Osteoblast (primary cell): ENCODE measurements at regions not wholly inside any gene's neighbourhood (a gene's known extent, or its start where the extent isn't known, plus 50 kb on each side); places are given as distances from the start of the nearest gene placed in this dataset.

ENCODE experiments used
- DNase-seq: peaks from one replicate; pipeline ENCODE4 v3.0.0; 2011; ENCODE audit warnings: low spot score, mixed read lengths; ENCODE audit not compliant: insufficient read length; ENCODE audit errors: missing footprints
- H2AFZ ChIP-seq: 2 replicates; pipeline ENCODE4 v1.6.0; 2011; ENCODE audit warnings: mild to moderate bottlenecking, low read length
- H3K27ac ChIP-seq: 2 replicates; pipeline ENCODE4 v1.5.1; 2011; ENCODE audit warnings: mild to moderate bottlenecking, low read depth, low read length, moderate library complexity
- H3K27me3 ChIP-seq: 2 replicates; pipeline ENCODE4 v1.6.0; 2012; ENCODE audit warnings: mild to moderate bottlenecking, control low read depth, inconsistent platforms, low read length, moderate library complexity; ENCODE audit not compliant: insufficient read depth
- H3K36me3 ChIP-seq: 2 replicates; pipeline ENCODE4 v1.5.1; 2011; ENCODE audit warnings: mild to moderate bottlenecking, low read length, control low read depth, moderate library complexity; ENCODE audit not compliant: insufficient read depth
- H3K4me1 ChIP-seq: 2 replicates; pipeline ENCODE4 v1.5.1; 2011; ENCODE audit warnings: mild to moderate bottlenecking, low read length, control low read depth, moderate library complexity; ENCODE audit not compliant: insufficient read depth
- H3K4me2 ChIP-seq: 2 replicates; pipeline ENCODE4 v1.6.0; 2011; ENCODE audit warnings: mild to moderate bottlenecking, low read length; ENCODE audit not compliant: insufficient read depth
- H3K4me3 ChIP-seq: fragments of 200-600 bp; sonication (generic); 3 replicates; pipeline ENCODE4 v1.5.1; 2012; ENCODE audit warnings: mild to moderate bottlenecking, low read length, inconsistent platforms; ENCODE audit not compliant: insufficient read depth
- H3K79me2 ChIP-seq: 2 replicates; pipeline ENCODE4 v1.6.0; 2012; ENCODE audit warnings: mild to moderate bottlenecking, low read length, control low read depth, inconsistent platforms; ENCODE audit not compliant: insufficient read depth
- H3K9me3 ChIP-seq: 2 replicates; pipeline ENCODE4 v1.5.1; 2011; ENCODE audit warnings: low read depth, low read length, control low read depth
- H4K20me1 ChIP-seq: 2 replicates; pipeline ENCODE4 v1.6.0; 2012; ENCODE audit warnings: mild to moderate bottlenecking, low read length, control low read depth; ENCODE audit not compliant: insufficient read depth
- TF ChIP-seq, protein P1 (sequence below): IDR thresholded peaks from 2 replicates; pipeline ENCODE4 v1.5.1; 2011; ENCODE audit warnings: mild to moderate bottlenecking, low read depth, low read length, moderate library complexity; ENCODE audit errors: extremely low read depth

DNA sequence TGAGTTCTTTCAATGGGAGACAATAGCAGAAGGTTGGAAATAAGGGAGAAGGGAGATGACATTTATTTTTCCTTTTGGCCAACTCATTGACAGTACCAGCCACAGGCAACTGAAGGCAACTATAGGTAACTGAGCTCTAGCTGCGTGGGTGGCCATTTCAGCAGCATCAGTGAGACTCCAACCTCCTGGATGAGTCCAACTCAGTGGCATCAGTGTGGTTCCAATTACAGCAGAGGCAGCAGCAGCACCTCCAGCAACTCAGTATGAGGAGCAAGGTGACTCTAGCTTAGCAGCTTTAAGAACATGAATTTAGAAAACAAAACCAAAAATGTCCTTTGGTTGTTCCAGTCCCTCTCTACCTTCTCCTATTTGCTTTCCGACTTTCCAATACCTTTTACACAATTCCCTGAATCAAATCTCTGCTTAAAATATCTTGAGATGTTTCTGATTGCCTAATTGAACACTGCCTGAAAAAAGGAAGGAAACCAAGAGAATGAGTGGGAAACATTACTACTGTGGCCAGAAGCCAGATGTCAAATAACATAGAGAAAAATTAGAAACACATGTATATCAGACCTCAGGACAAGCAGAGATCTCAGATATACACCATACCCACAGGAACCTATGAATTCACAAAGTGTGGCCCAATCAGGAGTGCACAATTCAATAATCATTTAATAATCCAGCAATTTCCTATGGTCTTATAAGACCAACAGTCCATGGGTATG is 166.5 kb upstream of the RORB start:
- Histone ChIP-seq H3K9me3 (no peaks in the 10 kb centered on the region), H2AFZ (no peak overlapping the region), H3K4me2 (no peak overlapping the region), H3K4me3 (no peak overlapping the region), H3K36me3 (no peaks in the 10 kb centered on the region), H3K27ac (no peak overlapping the region), H4K20me1 (no peaks in the 10 kb centered on the region), H3K79me2 (no peaks in the 10 kb centered on the region), H3K4me1 (no peaks in the 10 kb centered on the region), H3K27me3 (no peaks in the 10 kb centered on the region)
- DNase-seq: no peak
- TF ChIP-seq, protein P1, sequence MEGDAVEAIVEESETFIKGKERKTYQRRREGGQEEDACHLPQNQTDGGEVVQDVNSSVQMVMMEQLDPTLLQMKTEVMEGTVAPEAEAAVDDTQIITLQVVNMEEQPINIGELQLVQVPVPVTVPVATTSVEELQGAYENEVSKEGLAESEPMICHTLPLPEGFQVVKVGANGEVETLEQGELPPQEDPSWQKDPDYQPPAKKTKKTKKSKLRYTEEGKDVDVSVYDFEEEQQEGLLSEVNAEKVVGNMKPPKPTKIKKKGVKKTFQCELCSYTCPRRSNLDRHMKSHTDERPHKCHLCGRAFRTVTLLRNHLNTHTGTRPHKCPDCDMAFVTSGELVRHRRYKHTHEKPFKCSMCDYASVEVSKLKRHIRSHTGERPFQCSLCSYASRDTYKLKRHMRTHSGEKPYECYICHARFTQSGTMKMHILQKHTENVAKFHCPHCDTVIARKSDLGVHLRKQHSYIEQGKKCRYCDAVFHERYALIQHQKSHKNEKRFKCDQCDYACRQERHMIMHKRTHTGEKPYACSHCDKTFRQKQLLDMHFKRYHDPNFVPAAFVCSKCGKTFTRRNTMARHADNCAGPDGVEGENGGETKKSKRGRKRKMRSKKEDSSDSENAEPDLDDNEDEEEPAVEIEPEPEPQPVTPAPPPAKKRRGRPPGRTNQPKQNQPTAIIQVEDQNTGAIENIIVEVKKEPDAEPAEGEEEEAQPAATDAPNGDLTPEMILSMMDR: no peak

DNA sequence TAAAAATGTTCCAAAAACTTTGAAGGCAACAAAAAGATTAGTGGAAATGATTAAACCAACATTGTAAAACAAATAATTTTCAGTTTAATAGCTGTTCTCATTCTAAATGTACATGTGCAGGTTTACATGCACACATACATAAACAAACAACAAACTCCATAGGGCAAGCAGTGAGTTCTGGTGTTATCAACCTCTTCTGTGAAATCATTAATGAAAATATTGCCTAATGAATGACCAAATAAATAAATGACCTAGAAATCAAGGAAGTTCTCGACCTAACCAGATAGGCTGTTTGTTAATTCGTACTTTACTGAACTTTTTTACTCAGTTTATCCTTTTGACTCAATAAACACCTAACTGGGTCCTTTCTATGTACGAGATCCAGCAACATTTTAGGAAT is 165.5 kb upstream of the RORB start:
- H3K36me3 ChIP-seq: no peaks in the 10 kb centered on the region

DNA sequence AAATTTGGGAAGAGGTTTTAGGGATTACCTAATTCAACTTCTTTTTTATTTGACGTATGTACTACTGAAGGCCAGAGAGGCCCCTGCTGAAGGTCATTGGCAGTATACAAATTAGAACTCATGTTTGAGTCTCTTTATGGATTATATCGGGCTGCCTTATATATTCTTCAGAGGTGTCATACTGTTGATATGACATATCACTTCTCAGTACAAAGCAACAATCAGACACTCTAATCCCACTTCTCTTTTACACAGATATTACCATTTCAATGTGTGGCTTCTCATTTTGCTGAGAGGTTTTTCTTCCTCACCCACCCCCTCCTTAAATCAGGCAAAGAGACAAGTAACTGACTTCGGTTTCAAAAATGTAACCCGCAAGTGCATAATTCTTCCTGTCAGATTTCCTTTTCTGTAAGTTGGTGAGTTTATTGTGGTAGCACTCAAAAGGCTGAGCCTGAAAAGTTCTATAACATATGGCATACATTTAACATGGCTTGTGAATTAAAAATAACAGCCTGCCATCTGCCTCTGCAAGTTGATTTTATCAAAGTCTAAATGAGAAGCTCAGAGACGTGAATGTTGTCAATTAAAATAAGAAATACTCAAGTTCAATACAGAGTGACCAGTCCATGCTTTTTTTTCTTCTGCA is 163.6 kb upstream of the RORB start:
- TF ChIP-seq, protein P1: no peak
- Histone ChIP-seq H3K36me3 (no peaks in the 10 kb centered on the region), H4K20me1 (no peaks in the 10 kb centered on the region), H3K27me3 (no peaks in the 10 kb centered on the region), H3K4me3 (no peak overlapping the region), H3K9me3 (no peaks in the 10 kb centered on the region), H3K27ac (no peak overlapping the region), H3K4me1 (no peaks in the 10 kb centered on the region), H3K79me2 (no peaks in the 10 kb centered on the region), H3K4me2 (no peak overlapping the region), H2AFZ (no peak overlapping the region)
- no peak for DNase-seq

More for the DNA sequence above, 165.5 kb upstream of the RORB start:
- Histone ChIP-seq H4K20me1 (no peaks in the 10 kb centered on the region), H3K4me1 (no peaks in the 10 kb centered on the region), H3K4me2 (no peak overlapping the region), H3K79me2 (no peaks in the 10 kb centered on the region), H2AFZ (no peak overlapping the region), H3K27ac (no peak overlapping the region), H3K27me3 (no peaks in the 10 kb centered on the region), H3K4me3 (no peak overlapping the region), H3K9me3 (no peaks in the 10 kb centered on the region)
- TF ChIP-seq, protein P1: no peak
- no peak for DNase-seq

DNA sequence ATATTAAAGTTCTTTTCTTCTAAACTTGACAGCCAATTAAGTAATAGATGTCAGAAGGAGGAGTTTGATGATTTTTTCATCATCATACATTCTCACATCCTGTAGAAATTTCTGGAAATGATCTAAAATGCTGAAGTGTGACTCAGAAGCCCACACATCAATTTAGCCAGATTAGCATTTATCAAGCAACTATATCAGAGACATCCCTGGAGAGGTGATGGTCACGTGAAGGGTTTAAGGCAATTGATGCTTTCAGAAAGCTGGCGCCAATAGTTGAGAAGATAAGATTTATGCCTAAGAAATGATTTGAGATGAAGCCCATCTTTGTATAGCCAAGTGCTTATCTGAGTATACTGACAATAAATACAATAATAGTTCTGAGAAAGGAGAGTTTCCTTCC is 162.9 kb upstream of the RORB start:
- no peak overlapping the region for H3K4me3 ChIP-seq
- TF ChIP-seq, protein P1: no peak
- H3K27me3 ChIP-seq: no peaks in the 10 kb centered on the region
- H3K36me3 ChIP-seq: no peaks in the 10 kb centered on the region
- no peaks in the 10 kb centered on the region for H4K20me1 ChIP-seq
- no peaks in the 10 kb centered on the region for H3K4me1 ChIP-seq
- H3K79me2 ChIP-seq: no peaks in the 10 kb centered on the region
- no peak for DNase-seq
- H3K27ac ChIP-seq: no peak overlapping the region
- H3K9me3 ChIP-seq: no peaks in the 10 kb centered on the region
- H3K4me2 ChIP-seq: no peak overlapping the region
- H2AFZ ChIP-seq: no peak overlapping the region
